GM21825 (cell line): ENCODE measurements at regions not wholly inside any gene's neighbourhood (a gene's known extent, or its start where the extent isn't known, plus 50 kb on each side); places are given as distances from the start of the nearest gene placed in this dataset.
"Not testable (repeated sequence)": the region's sequence is repeated elsewhere in the genome, so short reads cannot be mapped to it uniquely, and the experiment has no call there.

Experiments used
- ATAC-seq: cut with Tn5 transposase; IDR thresholded peaks from one replicate; pipeline ENCODE4 v1.9.1; 2021; ENCODE audit warnings: mild to moderate bottlenecking, moderate library complexity; ENCODE audit not compliant: unreplicated experiment

- ATAC-seq: no peak
These were observed 169.5 kb upstream of the HAPLN1 start for GRCh38 chr5:83889971-83890745.

DNA sequence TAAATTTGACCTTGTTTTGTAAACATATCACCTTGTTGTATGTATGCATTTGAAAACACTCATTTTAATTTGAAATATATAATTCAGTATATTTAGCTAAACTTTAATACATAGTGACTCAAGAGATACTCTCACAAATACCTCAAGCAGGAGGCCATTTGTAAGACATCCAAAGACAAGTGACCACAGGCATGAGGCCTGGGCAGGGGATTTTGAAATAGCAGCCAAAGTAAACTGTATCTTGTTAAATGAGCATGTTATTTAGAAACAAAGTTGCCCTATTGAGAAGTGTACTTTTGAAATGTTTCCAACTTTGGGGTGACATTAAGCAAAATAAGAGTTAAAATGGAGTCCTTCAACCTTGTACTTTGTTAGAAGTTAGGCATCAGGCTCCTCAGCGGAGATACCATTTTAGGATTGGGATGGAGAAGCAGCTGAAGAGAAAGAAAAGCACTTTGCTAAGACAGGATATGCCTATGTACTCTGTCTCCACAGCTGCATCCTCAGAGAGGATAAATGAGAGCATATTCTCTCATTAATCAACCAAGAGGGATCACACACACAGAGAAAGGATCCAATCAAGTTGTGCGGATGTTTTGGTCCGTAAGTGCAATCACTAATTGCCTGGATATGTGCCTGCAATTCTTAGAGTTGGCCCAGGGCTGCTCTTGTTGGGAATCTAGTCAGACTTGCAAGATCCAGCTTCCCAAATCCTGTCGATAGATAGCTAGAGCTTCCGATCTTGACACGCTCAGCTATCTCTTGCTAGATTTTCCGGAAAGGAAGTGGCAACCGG, 157.5 kb upstream of the HAPLN1 start:
- no peak for ATAC-seq

DNA sequence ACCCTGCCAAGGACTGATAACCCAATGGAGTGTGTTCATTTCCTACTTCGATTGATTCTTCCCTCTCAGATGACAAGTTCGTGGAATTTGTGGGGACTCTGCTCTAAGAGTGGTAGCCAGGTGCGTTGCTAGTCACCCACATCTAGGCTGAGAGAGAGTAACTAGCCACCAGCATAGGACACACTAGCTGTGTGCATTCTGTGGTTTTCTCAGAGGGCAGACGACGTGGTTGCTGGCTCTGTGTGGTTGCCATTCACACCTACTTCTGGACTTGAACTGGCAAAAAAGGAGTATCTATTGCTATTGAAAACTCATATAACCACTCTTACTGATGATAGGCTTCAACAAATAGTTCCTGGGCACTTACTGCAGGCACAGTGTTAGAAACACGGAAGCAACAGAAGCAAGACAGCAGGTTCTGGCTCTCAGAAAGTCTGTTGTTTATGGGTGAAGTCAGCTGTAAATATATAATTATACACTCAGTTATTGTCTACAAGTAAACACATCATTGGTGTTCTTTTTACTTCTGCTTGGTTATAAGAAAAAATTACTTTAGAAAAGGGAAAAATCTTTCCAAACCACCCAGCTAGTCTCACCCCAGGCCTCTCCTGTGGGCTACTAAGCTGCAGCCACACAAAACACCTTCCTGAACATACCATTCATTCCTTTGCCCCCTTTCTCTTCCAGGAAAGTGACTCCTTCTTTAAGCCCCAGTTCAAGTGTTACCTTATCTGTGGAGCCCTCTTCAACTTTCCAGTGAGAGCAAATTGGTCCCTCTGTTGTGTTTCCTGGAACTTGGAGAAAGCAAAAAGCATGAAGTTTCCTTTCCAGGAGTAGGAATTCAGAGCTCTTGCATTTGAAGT, 151.1 kb upstream of the HAPLN1 start:
- no peak for ATAC-seq

DNA sequence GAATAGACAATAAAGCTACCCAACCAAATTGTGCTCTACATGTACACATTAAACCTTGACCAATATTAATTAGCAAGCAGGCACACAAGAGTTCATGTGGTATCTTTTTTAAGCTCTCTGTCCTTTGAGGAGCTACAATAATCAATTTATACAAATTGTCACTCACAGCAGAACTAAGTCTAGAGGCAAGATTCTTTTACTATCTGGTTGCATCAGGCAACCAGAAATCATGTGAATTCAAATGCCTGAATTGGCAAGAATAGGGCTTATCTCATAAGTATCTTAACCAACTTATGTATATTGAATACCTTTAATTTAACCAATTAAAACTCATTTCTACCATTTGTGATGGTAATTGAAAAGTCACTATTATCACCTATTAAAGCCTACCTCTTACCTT, 145.5 kb upstream of the HAPLN1 start:
- no peak for ATAC-seq

DNA sequence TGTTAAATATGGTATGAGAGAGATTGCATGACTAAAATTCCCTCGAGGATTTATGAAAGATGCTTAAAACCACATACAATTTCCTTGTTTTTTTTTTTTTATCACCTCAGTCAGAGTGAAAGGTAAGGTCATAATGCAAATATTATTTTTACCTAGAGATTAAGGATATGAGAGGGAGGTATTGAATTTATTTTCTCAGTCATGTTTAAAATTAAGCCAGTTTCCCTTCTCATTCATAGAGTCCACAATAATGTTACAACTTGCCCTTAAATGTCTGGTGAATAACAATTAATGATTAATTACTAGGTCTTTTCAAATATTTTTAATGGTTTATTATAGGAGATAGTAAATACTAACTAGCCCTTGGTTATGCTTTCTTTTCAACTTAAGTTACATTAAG, 144.9 kb upstream of the HAPLN1 start:
- no peak for ATAC-seq

DNA sequence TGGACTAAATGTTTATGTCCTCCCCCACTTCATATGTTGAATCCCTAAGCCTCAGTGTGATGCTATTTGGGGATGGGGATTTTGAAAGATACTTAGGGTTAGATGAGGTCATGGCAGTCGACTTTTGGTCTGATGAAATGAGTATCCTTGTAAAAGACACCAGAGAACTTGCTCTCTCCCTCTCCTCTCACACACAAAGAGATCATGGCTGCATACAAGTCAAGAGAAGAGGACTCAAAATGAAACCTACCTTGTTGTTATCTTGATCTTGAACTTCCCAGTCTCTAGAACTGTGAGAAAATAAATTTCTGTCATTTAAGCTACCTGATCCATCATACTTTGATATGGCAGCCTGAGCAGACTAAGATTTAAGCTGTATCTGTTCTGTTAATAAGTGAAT, 144.0 kb upstream of the HAPLN1 start:
- ATAC-seq: no peak

DNA sequence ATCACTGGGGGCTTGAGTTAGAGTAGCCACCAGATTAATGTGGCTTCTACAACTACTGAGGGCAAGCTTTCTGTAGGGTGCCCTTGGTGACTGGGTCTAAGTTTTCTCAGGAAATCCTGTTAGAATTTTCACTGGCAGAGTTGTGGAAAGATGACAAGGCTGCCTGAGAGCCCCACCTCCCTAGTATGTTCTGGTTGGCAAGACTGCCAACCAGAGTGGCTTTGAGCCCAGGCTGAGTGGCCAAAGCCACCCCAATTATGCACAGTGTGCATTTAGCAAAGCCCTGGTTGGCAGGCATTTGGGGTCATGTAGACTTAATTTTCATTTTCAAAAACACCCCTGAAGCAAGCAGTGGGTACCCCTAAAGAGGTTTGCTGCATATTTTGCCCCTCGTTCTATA, 136.7 kb upstream of the HAPLN1 start:
- ATAC-seq: no peak

GRCh38 chr5:83856881-83857280, 136.2 kb upstream of the HAPLN1 start:
- no peak for ATAC-seq

DNA sequence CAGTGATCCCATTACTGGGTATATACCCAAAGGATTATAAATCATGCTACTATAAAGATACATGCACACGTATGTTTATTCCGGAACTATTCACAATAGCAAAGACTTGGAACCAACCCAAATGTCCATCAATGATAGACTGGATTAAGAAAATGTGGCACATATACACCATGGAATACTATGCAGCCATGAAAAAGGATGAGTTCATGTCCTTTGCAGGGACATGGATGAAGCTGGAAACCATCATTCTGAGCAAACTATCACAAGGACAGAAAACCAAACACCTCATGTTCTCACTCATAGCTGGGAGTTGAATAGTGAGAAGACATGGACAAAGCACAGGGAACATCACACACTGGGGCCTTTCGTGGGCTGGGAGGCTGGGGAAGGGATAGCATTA, 129.8 kb upstream of the HAPLN1 start:
- ATAC-seq: not testable (repeated sequence)

DNA sequence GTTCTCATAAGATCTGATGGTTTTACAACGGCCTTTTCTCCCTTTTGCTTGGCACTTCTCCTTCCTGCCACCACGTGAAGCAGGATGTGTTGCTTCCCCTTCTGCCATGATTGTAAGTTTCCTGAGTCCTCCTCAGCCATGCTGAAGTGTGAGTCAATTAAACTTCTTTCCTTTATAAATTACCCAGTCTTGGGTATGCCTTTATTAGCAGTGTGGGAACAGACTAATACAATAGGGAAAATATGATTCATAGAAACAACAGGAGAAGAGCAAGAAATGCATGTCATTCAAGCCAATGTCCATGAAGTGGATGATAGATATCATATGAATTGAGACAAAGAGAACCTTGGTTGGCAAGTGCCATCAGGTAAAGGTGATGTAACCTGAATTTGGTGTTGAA, 128.3 kb upstream of the HAPLN1 start:
- ATAC-seq: no peak

- ATAC-seq: no peak
These were observed 126.1 kb upstream of the HAPLN1 start for GRCh38 chr5:83846624-83847350.

- peak; percentile 98 for ATAC-seq
These were observed 123.9 kb upstream of the HAPLN1 start for GRCh38 chr5:83844449-83845068.

- ATAC-seq: no peak
These were observed 119.1 kb upstream of the HAPLN1 start for GRCh38 chr5:83839788-83840187.

DNA sequence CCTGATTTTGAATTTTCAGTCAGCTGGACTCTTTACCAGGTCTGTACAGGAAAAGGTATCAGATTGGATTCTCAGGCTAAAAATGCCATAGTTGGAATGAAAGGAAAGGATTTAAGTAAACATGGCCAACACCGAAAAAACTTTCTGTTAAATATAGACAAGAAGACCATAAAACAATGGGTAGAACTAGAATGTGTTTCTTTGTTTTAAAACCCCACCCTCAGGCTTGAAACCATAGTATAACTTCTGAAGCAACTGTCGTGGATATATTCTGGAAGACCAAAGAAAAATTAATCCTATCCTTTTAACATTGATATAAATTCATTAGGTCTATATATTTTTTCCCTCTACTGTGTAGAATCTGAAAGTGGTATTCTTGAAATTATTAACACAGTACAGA, 118.6 kb upstream of the HAPLN1 start:
- ATAC-seq: no peak

- ATAC-seq: no peak
These were observed 116.7 kb upstream of the HAPLN1 start for GRCh38 chr5:83837265-83837907.

- ATAC-seq: no peak
These were observed 113.7 kb upstream of the HAPLN1 start for GRCh38 chr5:83834306-83834705.

DNA sequence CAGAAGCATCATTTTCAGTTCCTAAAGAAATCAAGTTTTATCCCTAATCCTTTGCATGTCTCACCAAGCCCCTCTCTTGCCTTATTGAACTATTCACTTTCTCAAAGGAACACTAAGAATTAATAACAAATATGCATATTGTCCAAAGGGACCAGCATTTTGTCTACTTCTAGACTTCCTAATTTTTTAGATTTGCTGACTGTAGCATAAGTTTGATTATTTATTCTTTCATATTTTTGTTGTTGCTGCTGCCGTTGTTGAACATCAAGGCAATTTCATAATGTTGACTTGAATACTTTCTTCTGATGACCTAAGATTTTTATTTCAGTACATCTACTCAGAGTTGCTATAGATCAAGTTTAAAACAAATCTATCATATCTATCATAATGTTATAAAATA, 111.2 kb upstream of the HAPLN1 start:
- no peak for ATAC-seq

- ATAC-seq: no peak
These were observed 106.5 kb upstream of the HAPLN1 start for GRCh38 chr5:83827111-83827557.

GRCh38 chr5:83817591-83817990, 96.9 kb upstream of the HAPLN1 start:
- ATAC-seq: no peak

- no peak for ATAC-seq
These were observed 95.0 kb upstream of the HAPLN1 start for GRCh38 chr5:83815661-83816060.
